SKM-1 (cell line): ENCODE measurements at regions not wholly inside any gene's neighbourhood (a gene's known extent, or its start where the extent isn't known, plus 50 kb on each side); places are given as distances from the start of the nearest gene placed in this dataset.
"Not testable (repeated sequence)": the region's sequence is repeated elsewhere in the genome, so short reads cannot be mapped to it uniquely, and the experiment has no call there.

Experiments used
- DNase-seq: peaks from one replicate; lab custom pipeline; 2025; ENCODE audit not compliant: unreplicated experiment; lab: John Stamatoyannopoulos, UW

GRCh38 chr4:34417160-34417559 lies 1827.2 kb downstream of the ARAP2 start:
- no peak for DNase-seq

- no peak for DNase-seq
These were observed 1824.4 kb downstream of the ARAP2 start for GRCh38 chr4:34419871-34420270.

GRCh38 chr4:34422472-34423175 lies 1821.7 kb downstream of the ARAP2 start:
- DNase-seq, result no peak

GRCh38 chr4:34432706-34433105 lies 1811.6 kb downstream of the ARAP2 start:
- no peak for DNase-seq

GRCh38 chr4:34434377-34434776 lies 1809.9 kb downstream of the ARAP2 start:
- peak; percentile 36 for DNase-seq

- DNase-seq, result no peak
These were observed 1780.1 kb downstream of the ARAP2 start for GRCh38 chr4:34464196-34464595.

GRCh38 chr4:34466411-34466810 lies 1777.9 kb downstream of the ARAP2 start:
- no peak for DNase-seq

- DNase-seq, result no peak
These were observed 1774.8 kb downstream of the ARAP2 start for GRCh38 chr4:34469516-34469915.

- no peak for DNase-seq
These were observed 1759.1 kb downstream of the ARAP2 start for GRCh38 chr4:34485252-34485651.

- DNase-seq, result no peak
These were observed 1757.6 kb downstream of the ARAP2 start for GRCh38 chr4:34486461-34487363.

GRCh38 chr4:34492414-34492813 lies 1751.9 kb downstream of the ARAP2 start:
- DNase-seq, result no peak

- no peak for DNase-seq
These were observed 1742.2 kb downstream of the ARAP2 start for GRCh38 chr4:34502086-34502485.

- DNase-seq, result not testable (repeated sequence)
These were observed 1739.6 kb downstream of the ARAP2 start for GRCh38 chr4:34504731-34505130.

GRCh38 chr4:34506511-34507092 lies 1737.7 kb downstream of the ARAP2 start:
- not testable (repeated sequence) for DNase-seq

- no peak for DNase-seq
These were observed 1731.7 kb downstream of the ARAP2 start for GRCh38 chr4:34512616-34513015.

GRCh38 chr4:34516524-34516923 lies 1727.8 kb downstream of the ARAP2 start:
- no peak for DNase-seq

- no peak for DNase-seq
These were observed 1709.4 kb downstream of the ARAP2 start for GRCh38 chr4:34534916-34535315.

GRCh38 chr4:34566091-34566490 lies 1678.2 kb downstream of the ARAP2 start:
- no peak for DNase-seq

- DNase-seq, result no peak
These were observed 1672.3 kb downstream of the ARAP2 start for GRCh38 chr4:34572026-34572425.

GRCh38 chr4:34615315-34615714 lies 1629.0 kb downstream of the ARAP2 start:
- DNase-seq, result no peak

- DNase-seq, result no peak
These were observed 1624.7 kb downstream of the ARAP2 start for GRCh38 chr4:34619531-34620162.
